ENCODE measurements at regions not wholly inside any gene's neighbourhood (a gene's known extent, or its start where the extent isn't known, plus 50 kb on each side); places are given as distances from the start of the nearest gene placed in this dataset.

DNA sequence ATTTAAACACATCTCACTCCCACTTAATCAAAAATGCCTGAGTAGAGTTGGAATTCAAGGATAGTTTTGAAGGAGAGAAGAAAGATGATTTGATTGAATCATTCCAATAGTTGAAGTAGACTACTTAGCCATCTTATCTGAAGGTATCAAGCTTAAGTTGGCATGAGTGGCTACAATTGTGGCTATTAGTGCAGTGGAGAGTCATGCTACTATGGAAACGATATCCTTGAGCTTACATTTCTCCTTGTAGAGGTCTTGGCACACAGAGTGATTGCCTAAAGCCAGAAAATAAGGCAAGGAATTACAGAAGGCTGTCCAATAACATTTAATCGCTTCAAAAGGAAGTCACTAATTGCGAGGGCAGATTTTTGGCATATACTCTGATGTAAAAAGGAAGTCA lies 1022.7 kb downstream of the IGSF11 start:
- no peak for DNase-seq (ENCODE audit: low read depth, low spot score)

DNA sequence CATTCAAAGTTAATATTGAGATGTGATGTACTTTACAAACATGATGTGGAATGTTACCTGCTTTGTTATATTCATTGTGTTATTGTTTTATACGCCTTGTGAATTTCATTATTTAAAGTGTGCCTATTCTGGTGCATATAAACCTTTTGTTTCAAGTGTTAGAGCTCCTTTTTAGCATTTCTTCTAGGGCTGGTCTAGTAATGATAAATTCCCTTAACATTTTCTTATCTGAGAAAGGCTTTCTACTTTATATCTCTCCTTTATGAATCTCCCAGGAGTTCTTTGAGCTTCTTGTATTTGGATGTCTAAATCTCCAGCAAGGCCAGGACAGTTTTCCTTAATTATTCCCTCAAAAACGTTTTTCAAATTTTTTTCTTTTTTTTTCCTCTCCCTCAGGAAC lies 1005.6 kb downstream of the IGSF11 start:
- DNase-seq (ENCODE audit: low read depth, low spot score), result no peak

DNA sequence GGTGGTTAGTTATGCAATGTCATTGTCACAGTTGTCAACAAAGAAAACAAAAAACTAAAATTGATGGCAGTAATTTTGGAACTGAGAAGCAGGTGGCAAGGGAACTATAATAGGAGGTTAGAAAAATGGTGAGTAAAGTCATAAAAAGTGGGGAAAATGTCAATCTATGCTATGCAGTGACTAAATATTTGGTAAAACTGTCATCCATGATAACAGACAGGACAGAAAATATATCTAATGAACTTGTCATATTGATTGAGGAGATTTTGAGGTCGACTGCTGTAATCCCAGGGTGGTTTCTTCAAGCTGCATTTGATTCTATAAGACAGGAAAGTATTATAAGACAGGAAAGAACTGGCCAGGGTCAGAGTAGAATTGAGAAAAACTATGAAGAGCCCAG lies 998.4 kb downstream of the IGSF11 start:
- DNase-seq (ENCODE audit: low read depth, low spot score), result no peak

DNA sequence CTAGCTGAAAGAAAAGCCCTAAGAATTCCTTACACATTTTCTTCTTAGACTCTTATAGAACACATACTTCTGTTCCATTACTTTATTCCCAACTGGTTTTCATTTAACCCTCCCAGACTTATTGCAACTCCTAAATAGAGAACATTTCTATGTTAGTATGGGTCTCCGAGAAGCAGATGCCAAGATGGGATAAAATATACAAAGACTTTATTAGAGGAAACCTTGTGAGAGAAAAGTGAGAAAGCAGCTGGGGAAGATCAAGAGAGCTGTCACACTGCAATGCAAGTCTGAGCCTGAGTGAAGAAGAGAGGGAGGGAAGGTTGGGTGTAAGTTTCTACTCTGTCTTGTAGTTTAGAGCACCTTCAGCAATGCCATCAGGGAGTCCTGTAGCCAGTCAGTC lies 979.3 kb downstream of the IGSF11 start:
- no peak for DNase-seq (ENCODE audit: low read depth, low spot score)

DNA sequence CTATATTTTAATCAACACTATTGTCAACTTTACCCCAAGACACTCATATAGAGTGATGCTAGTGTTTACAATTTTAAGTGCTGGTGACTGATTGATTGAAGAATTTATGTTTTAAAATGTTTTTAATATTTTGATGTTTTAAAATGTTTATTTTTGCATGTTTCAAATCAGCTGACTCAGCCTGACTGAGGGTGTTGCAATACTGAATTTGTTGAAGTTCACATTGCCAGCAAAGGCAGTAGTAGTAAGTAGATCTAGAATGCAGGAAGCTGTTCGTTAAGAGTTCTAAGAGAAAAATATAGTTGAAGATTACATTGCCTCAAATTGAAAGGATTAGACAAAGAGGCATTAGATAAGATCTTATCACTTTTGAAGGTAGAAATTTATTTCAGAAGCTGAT lies 977.6 kb downstream of the IGSF11 start:
- no peak for DNase-seq (ENCODE audit: low read depth, low spot score)

DNA sequence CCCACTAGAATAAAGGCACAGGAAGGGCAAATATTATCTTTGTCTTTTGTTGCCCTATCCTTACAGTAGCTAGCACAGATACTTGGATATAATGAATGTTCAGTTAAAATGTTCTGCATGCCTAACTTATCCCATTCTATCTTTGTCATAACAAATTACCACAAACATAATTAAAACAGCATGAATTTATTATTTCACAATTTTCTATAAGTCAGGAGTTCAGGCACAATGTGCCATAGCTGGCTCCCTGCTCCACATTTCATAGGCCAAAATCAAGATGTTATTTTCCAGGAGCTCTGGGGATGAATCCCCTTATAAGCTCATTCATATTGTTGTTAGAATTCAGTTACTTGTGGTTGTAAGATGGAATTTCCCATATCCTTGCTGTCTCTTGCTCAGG lies 975.5 kb downstream of the IGSF11 start:
- DNase-seq (ENCODE audit: low read depth, low spot score), result no peak

DNA sequence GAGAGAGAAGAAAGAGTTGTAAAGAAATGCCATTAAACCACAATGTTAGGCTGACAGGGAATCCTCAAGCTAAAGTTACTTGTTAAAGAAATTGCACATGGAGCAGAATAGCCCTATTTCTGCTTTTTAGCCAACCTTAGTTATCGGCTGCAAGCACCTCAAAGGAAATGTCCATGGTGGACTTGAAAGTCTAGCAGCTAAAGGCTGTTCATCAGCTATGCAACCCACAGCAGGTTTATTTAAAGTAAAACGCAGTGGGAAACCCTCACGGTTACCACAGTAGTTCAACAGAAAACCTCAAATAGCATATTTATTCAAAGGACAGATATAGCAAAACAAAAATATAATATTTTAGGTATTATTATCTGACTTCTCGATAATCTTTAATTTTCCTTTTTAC lies 967.2 kb downstream of the IGSF11 start:
- DNase-seq (ENCODE audit: low read depth, low spot score), result no peak

DNA sequence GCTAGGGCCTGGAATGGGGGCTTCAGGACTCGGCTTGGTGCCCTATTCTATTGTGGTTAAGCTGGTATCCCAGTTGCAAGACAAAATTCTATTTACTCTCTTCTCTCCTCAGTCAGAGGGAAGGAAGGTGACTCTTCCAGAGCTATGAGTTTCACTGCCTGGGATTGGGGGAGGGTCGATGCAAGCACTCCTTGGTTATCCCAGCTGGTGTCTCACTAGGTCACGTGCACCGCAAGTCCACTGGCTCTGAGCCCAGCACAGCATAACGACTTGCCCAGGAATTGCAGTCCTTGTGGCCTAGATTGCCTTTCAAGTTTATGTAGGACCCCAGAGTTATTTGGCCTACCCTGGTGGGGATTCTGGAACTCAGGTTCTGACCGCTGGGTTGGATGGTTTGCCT lies 958.8 kb downstream of the IGSF11 start:
- no peak for DNase-seq (ENCODE audit: low read depth, low spot score)

DNA sequence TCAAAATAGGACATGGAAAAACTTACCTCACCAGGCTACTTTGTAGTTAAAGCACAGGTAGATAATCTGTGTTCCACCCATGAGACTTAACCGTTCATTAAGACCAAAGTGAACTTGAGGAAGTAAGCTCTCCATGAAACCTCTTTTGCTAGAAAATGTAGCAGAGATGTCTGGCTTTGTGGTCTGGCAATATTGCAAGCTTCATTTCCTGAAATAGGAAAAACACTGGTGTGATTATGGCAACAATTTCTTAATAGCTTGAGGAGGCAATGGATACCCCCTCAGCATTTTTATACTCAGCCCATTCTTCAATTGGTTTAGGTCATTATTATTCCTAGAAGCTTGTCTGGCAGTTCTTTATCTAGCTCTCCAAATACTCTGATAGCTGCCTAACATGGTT lies 957.3 kb downstream of the IGSF11 start:
- DNase-seq (ENCODE audit: low read depth, low spot score), result no peak

DNA sequence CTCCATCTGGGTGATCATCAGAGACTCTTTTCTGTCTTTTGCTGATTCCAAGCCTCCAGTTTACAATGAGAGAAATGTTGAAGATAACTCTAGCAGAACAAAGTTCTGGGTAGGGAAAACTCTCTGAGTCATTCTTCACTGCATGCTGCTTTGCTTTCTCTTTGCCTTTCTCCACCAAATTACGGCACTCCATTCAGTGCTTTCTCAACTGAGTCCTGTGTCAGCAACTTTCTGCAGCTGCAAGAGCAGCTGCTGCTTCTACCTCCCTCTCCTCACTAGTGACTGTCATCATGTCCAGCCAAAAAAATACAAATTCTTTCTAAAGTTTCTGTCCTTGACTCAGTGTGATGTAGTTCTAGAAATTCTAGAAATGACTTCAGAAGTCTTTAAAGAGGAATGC lies 953.8 kb downstream of the IGSF11 start:
- no peak for DNase-seq (ENCODE audit: low read depth, low spot score)

DNA sequence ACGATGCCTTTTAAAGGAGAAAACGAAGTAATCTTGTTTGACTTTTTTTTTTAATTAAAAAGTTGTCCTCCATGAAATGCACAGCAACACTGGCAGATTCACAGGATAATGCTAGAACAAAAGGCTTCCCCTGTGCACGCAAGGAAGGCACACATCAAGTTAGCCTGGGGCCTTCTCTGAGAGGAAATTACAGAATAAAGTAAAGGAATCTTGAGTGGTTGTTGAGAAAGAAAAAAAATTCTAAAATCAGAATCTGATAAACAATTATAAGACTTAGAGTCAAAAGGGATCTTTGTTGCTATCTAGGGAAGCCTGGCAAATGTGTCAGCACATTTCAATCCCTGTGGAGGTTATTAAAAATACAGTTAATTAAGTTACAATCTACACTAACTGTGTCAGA lies 946.0 kb downstream of the IGSF11 start:
- DNase-seq (ENCODE audit: low read depth, low spot score), result no peak

DNA sequence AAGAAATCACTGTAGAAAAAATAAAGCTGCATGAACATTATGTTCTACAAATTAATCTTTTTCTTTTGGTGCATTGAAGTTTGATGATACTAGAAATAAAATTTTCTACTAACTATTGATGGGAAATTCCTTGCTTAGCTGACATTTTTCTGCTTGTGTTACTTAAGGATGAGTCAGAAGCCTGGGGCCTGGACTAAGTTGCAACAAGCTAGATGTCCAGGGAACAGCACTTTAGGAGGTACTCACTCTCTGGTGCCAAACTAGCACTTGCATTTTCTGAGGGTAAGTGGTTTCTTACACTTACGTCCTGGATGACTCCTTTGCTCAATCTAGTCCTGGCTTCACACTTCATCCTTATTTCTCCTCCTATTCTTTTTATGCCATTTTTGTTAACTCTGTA lies 945.1 kb downstream of the IGSF11 start:
- DNase-seq (ENCODE audit: low read depth, low spot score), result no peak

DNA sequence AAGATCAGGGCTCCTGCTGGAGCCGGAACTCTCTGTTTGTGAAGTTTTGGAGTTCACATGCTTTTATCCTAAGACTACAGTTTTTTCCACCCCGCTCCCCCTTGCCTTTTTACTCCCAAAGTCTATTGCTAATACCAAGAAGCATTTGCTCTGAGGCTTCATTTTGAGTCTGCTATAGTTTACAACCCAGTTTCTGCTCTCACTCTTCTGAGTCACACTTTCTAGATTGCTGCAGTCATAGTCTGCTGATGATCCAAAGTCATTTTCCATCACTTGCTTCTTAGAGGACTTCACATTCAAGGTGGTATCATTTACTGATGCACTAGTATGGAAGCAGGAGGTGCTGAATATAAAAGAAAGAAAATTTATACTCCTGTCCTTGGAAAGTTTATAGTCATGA lies 937.4 kb downstream of the IGSF11 start:
- DNase-seq (ENCODE audit: low read depth, low spot score), result no peak

DNA sequence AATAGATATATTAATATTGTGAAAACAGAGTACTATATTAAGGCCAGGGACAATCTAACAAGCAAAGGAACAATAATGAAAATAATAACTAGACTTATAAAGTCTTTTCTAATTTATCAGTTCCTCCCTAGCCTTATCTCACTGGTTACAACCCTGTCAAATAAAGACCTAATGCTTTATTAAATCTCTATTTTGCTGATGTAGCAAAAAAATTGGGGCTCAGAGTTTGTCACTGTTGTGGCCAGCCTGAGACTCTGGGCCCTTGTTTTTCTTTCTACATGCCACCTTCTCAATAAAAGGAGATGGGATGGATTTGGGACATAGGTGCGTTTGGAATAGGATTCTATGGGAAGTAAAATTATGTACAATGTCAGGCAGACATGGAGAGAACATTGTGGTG lies 937.0 kb downstream of the IGSF11 start:
- no peak for DNase-seq (ENCODE audit: low read depth, low spot score)

DNA sequence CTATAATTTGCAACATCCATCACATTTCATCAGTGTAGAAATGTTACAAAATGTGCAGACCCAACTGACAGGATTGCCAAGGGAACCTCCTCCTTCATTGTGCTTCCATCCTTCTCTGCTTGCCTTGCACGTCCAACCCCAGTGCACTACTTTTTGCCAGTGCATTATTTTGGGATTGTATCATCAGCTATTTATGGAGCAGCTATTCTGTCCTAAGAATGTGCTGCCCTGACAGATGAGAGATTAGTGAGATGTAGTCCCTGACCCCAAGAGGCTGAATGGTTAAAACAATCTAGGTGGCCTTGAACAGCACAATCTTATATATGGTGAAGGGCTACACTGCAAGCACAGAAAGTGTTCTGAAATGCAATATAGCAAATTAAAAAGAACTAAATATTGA lies 935.8 kb downstream of the IGSF11 start:
- DNase-seq (ENCODE audit: low read depth, low spot score), result no peak

DNA sequence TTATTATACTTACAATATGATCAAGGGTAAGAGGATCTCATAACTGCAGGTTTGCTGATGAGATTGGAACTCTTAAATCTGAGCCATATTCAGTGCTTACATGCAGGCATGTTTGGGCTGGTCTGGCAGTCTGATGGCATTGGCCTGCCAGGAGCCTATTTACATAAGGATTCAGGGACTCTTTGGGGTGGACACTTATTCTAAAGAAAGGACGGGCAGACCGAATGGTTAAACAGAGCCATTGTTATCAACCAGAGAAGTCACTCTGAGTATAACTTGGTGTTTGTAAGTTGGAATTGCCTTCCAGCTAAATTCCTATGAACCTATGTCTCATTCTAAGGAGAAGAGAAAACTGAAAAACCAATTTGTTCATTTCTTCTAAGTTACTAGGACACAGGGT lies 932.8 kb downstream of the IGSF11 start:
- DNase-seq (ENCODE audit: low read depth, low spot score), result no peak

DNA sequence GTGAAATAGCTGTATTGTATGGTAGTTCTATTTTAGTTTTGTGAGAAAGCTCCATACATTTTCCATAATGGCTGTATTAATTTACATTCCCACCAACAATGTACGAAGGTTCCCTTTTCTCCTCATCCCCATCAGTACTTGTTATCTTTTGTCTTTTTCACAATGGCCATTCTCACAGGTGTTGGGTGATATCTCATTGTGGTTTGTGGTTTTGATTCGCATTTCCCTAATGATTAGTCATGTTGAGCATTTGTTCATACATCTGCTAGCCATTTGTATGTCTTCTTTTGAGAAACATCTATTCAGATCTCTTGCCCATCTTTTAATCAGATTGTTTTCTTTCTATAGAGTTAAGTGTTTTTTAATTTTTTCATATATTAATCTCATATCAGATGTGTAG lies 931.9 kb downstream of the IGSF11 start:
- DNase-seq (ENCODE audit: low read depth, low spot score), result no peak

DNA sequence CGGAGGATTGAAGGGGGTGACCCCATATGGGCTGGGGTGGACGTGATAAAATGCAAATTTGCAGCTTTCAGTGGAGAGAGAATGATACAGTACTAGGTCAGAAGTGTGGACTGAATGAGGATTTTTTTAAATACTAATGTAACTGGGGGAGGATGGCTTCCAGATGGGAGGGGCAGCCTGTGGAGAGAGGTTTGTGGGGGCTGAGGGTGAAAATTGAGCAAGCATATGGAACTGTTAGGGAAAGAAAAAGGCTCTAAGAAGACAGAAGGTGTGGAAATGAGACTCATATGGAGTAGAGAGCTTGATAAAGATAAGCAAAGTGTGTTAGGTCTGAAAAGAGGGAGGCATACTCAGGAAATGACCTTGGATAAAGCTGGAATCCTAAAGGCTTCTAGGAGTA lies 926.4 kb downstream of the IGSF11 start:
- no peak for DNase-seq (ENCODE audit: low read depth, low spot score)

DNA sequence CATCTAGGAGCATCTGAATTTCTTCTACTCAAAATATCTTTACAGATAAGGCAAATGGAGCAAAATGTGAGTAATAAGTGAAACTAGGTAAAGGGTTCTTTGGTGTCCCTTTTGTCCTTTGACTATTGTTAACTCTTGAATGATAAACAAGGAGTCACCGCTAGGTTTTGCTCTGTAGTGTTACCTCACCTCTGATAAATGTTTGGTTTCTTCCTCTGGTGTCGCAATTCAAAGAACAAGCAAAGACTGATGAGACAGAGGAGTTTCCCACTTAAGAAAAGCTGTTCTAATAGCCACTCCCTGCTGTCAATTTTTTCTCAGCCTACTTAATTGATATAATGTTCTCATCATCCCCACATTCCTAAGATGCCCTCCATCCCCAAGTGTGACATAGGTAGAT lies 925.9 kb downstream of the IGSF11 start:
- DNase-seq (ENCODE audit: low read depth, low spot score), result no peak

DNA sequence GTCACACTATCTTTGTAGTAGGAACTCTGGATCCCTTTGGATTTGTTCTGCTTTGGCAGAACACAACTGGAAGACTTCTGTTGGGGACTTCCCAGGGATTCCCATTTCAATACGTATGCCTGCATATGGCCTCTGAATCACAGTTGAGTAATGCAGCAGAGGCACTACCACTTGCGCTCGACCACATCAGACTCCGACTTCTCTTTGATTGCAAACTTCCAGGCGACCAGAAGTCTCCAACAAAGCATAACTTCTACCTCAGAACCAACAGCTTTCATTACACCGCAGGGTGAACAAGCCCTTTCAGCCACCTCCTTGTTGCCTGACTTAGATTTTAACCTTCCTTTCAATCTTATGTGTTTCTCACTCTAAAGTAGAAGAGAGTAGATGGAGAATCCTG lies 924.4 kb downstream of the IGSF11 start:
- DNase-seq (ENCODE audit: low read depth, low spot score), result no peak

DNA sequence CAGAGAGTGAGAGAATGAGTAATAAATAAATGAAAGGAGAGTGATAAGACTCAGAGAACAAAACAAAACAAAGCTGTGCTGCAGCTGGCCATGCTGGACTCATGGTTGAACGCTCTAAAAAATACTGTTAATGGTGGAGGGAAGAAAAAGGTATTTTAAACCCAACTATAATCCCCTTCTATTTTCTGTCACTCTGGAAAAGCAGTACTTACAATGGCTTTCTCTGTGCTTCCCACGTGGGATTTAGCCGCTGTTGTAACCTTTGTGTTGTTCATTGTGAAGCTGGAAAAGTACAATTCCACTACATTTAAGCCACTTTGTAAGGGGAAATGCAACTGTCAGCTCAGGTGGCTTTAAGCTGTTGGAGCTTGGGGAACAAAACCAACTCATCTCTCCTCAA lies 917.7 kb downstream of the IGSF11 start:
- DNase-seq (ENCODE audit: low read depth, low spot score), result no peak

DNA sequence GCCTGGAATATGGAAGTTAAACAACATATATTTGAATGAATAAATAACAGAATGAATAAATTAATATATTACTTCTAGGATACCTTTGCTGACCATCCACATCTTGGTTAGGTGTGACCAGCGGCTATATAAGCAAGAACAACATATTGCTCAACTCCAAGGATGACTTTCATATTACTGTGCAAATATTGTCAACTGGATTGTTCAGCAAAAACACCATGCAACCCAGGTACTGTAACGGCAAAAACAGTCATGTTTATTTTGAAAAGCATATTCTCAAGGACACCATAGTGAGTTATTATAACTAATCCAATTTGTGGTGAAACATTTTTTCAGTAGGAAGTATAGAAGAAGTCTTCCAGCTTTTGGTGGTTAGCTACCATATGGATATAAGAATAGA lies 907.9 kb downstream of the IGSF11 start:
- DNase-seq (ENCODE audit: low read depth, low spot score), result no peak

DNA sequence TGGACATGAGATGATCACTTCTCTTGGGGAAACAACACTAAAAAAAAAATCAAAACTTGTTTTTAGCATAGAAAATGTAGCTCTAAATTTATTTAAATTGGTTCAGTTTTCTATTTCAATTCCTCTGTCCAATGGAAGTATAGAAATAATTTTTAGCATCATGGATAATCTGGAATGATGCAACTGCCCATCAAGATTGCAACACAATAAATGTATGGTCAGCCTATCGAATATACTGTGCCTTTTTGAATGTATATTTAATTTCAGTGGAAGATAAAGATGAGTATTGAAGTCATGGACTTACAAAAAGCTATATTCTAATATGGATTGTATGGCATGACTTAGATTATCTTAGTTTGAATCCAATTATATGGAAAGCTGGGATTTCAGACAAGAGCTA lies 906.7 kb downstream of the IGSF11 start:
- no peak for DNase-seq (ENCODE audit: low read depth, low spot score)

DNA sequence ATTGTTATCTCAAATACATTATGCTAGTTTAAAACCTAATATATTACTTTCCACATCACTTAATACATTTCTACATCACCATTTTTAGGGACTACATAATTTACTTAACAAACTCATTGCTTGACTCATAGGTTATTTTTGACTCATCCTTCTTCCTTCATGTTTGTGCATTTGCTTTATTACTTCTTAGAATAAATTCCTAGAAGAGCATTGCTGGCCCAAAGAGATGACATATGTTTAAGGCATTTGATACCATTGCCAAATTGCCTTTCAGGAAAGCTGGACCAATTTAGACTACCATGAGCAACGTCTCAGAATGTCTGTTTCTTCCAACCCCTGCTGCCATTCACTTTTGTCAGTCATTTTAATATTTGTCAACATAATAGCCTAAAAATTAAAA lies 905.8 kb downstream of the IGSF11 start:
- DNase-seq (ENCODE audit: low read depth, low spot score), result no peak

DNA sequence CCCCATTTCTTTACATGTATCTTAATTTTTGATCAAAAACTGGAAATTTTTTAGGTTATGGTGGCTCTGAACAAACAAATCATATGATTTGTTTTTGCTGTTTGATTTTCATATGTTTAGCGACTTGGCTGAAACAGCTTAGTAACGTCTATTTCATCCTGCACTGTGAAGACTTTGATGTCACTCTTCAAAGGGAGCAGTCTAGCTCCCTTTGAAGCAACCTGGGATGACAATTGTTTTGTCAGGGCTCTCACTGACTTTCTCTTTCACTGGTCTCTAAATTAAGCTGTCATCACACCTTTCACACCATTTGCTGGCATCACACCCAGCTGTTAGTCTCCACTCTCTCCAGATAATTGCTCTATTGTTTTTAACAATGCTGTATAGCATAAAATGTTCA lies 896.9 kb downstream of the IGSF11 start:
- no peak for DNase-seq (ENCODE audit: low read depth, low spot score)

All from brain pericyte (primary cell).